PC-9 (cell line): ENCODE measurements at regions not wholly inside any gene's neighbourhood (a gene's known extent, or its start where the extent isn't known, plus 50 kb on each side); places are given as distances from the start of the nearest gene placed in this dataset.

Experiments
- CTCF ChIP-seq: fragments of 200-600 bp; sonication (generic); conservative IDR thresholded peaks from 2 replicates; pipeline ENCODE4 v1.6.1; 2017; ENCODE audit warnings: mixed run types, antibody characterized with exemption, mild to moderate bottlenecking, moderate library complexity
- EZH2 ChIP-seq: fragments of 200-600 bp; sonication (generic); IDR thresholded peaks from 2 replicates; pipeline ENCODE4 v1.8.0; 2017; ENCODE audit warnings: antibody characterized with exemption, low read depth

GRCh38 chr4:177726111-177726510 lies 283.9 kb upstream of the AGA start:
- TF ChIP-seq EZH2: no peak
- no peak for TF ChIP-seq CTCF
